ENCODE measurements at regions not wholly inside any gene's neighbourhood (a gene's known extent, or its start where the extent isn't known, plus 50 kb on each side); places are given as distances from the start of the nearest gene placed in this dataset.
"Not testable (repeated sequence)": the region's sequence is repeated elsewhere in the genome, so short reads cannot be mapped to it uniquely, and the experiment has no call there.

- H3K4me1 Mint-ChIP-seq = peaks cover 6% of the 10 kb centered on the region
- H3K4me3 Mint-ChIP-seq = no peak overlapping the region
- DNase-seq = no peak
- peaks cover 23% of the 10 kb centered on the region for H3K27me3 Mint-ChIP-seq
- no peak overlapping the region for H3K27ac Mint-ChIP-seq
- no peaks in the 10 kb centered on the region for H3K36me3 Mint-ChIP-seq
- CTCF ChIA-PET = no interaction called here
- H3K9me3 Mint-ChIP-seq = no peaks in the 10 kb centered on the region
These were observed 195.1 kb upstream of the CAND1 start for GRCh38 chr12:67074072-67074471.

GRCh38 chr12:67077617-67078016 is 191.5 kb upstream of the CAND1 start:
- Mint-ChIP-seq H3K4me3 (no peak overlapping the region), H3K9me3 (no peaks in the 10 kb centered on the region), H3K4me1 (no peaks in the 10 kb centered on the region), H3K36me3 (no peaks in the 10 kb centered on the region), H3K27me3 (peaks cover 1% of the 10 kb centered on the region), H3K27ac (no peak overlapping the region)
- CTCF ChIA-PET = no interaction called here
- no peak for DNase-seq

GRCh38 chr12:67078957-67079356 is 190.2 kb upstream of the CAND1 start:
- Mint-ChIP-seq H3K4me1 (no peaks in the 10 kb centered on the region), H3K36me3 (no peaks in the 10 kb centered on the region), H3K27me3 (peaks cover 8% of the 10 kb centered on the region), H3K9me3 (no peaks in the 10 kb centered on the region), H3K4me3 (no peak overlapping the region), H3K27ac (no peak overlapping the region)
- no peak for DNase-seq
- CTCF ChIA-PET = interaction anchor here (1.0 kb wide), 1 partner anchor 8 kb away, joined by 3 read pairs; no protein-coding TSS in a partner anchor

- DNase-seq = no peak
- CTCF ChIA-PET = no interaction called here
- Mint-ChIP-seq H3K36me3 (no peaks in the 10 kb centered on the region), H3K4me3 (no peak overlapping the region), H3K9me3 (no peaks in the 10 kb centered on the region), H3K27ac (no peak overlapping the region), H3K4me1 (no peaks in the 10 kb centered on the region), H3K27me3 (peaks cover 11% of the 10 kb centered on the region)
These were observed 188.5 kb upstream of the CAND1 start for GRCh38 chr12:67080637-67081036.

- Mint-ChIP-seq H3K9me3 (no peaks in the 10 kb centered on the region), H3K4me1 (no peaks in the 10 kb centered on the region), H3K27ac (no peak overlapping the region), H3K4me3 (no peak overlapping the region), H3K27me3 (peaks cover 11% of the 10 kb centered on the region), H3K36me3 (no peaks in the 10 kb centered on the region)
- CTCF ChIA-PET = no interaction called here
- no peak for DNase-seq
These were observed 186.9 kb upstream of the CAND1 start for GRCh38 chr12:67082221-67082620.

- Mint-ChIP-seq H3K4me3 (no peak overlapping the region), H3K27ac (no peak overlapping the region), H3K9me3 (no peaks in the 10 kb centered on the region), H3K27me3 (peaks cover 22% of the 10 kb centered on the region), H3K4me1 (no peaks in the 10 kb centered on the region), H3K36me3 (no peaks in the 10 kb centered on the region)
- DNase-seq = no peak
- CTCF ChIA-PET = no interaction called here
These were observed 183.5 kb upstream of the CAND1 start for GRCh38 chr12:67085699-67086098.

- CTCF ChIA-PET = no interaction called here
- peaks cover 26% of the 10 kb centered on the region for H3K27me3 Mint-ChIP-seq
These were observed 183.0 kb upstream of the CAND1 start for GRCh38 chr12:67086116-67086515.

GRCh38 chr12:67088401-67089118 is 180.6 kb upstream of the CAND1 start:
- Mint-ChIP-seq H3K27me3 (peaks cover 23% of the 10 kb centered on the region), H3K27ac (no peak overlapping the region)
- CTCF ChIA-PET = no interaction called here

More at GRCh38 chr12:67086116-67086515, 183.0 kb upstream of the CAND1 start:
- Mint-ChIP-seq H3K4me1 (no peaks in the 10 kb centered on the region), H3K9me3 (no peaks in the 10 kb centered on the region), H3K27ac (no peak overlapping the region), H3K36me3 (no peaks in the 10 kb centered on the region), H3K4me3 (no peak overlapping the region)
- DNase-seq = no peak

GRCh38 chr12:67091204-67091603 is 178.0 kb upstream of the CAND1 start:
- H3K4me1 Mint-ChIP-seq = no peaks in the 10 kb centered on the region
- no peaks in the 10 kb centered on the region for H3K36me3 Mint-ChIP-seq
- no peaks in the 10 kb centered on the region for H3K9me3 Mint-ChIP-seq
- H3K4me3 Mint-ChIP-seq = no peak overlapping the region
- H3K27me3 Mint-ChIP-seq = peaks cover 17% of the 10 kb centered on the region
- no peak overlapping the region for H3K27ac Mint-ChIP-seq
- CTCF ChIA-PET = no interaction called here
- no peak for DNase-seq

More at GRCh38 chr12:67088401-67089118, 180.6 kb upstream of the CAND1 start:
- H3K4me3 Mint-ChIP-seq = no peak overlapping the region
- no peaks in the 10 kb centered on the region for H3K4me1 Mint-ChIP-seq
- no peaks in the 10 kb centered on the region for H3K9me3 Mint-ChIP-seq
- no peaks in the 10 kb centered on the region for H3K36me3 Mint-ChIP-seq
- no peak for DNase-seq

- Mint-ChIP-seq H3K27me3 (peaks cover 17% of the 10 kb centered on the region), H3K4me1 (no peaks in the 10 kb centered on the region)
- CTCF ChIA-PET = no interaction called here
These were observed 177.5 kb upstream of the CAND1 start for GRCh38 chr12:67091678-67092077.

GRCh38 chr12:67092934-67093333 is 176.2 kb upstream of the CAND1 start:
- H3K9me3 Mint-ChIP-seq, CTCF ChIA-PET, H3K27ac Mint-ChIP-seq, DNase-seq, H3K36me3 Mint-ChIP-seq, H3K4me1 Mint-ChIP-seq, H3K4me3 Mint-ChIP-seq: not testable (repeated sequence)
- H3K27me3 Mint-ChIP-seq = peaks cover 17% of the 10 kb centered on the region

More at GRCh38 chr12:67091678-67092077, 177.5 kb upstream of the CAND1 start:
- no peak overlapping the region for H3K27ac Mint-ChIP-seq
- H3K9me3 Mint-ChIP-seq = no peaks in the 10 kb centered on the region
- H3K4me3 Mint-ChIP-seq = no peak overlapping the region
- DNase-seq = no peak
- no peaks in the 10 kb centered on the region for H3K36me3 Mint-ChIP-seq

- DNase-seq = no peak
- Mint-ChIP-seq H3K4me1 (no peaks in the 10 kb centered on the region), H3K27ac (no peak overlapping the region), H3K27me3 (no peaks in the 10 kb centered on the region), H3K9me3 (no peaks in the 10 kb centered on the region), H3K4me3 (no peak overlapping the region), H3K36me3 (no peaks in the 10 kb centered on the region)
- CTCF ChIA-PET = no interaction called here
These were observed 172.4 kb upstream of the CAND1 start for GRCh38 chr12:67096533-67097318.

- H3K9me3 Mint-ChIP-seq = no peaks in the 10 kb centered on the region
- no peaks in the 10 kb centered on the region for H3K27me3 Mint-ChIP-seq
- DNase-seq = no peak
- no peak overlapping the region for H3K27ac Mint-ChIP-seq
- H3K4me3 Mint-ChIP-seq = no peak overlapping the region
- H3K36me3 Mint-ChIP-seq = no peaks in the 10 kb centered on the region
- no peaks in the 10 kb centered on the region for H3K4me1 Mint-ChIP-seq
- CTCF ChIA-PET = no interaction called here
These were observed 169.3 kb upstream of the CAND1 start for GRCh38 chr12:67099858-67100257.

GRCh38 chr12:67103521-67103920 is 165.6 kb upstream of the CAND1 start:
- no peak overlapping the region for H3K4me3 Mint-ChIP-seq
- peaks cover 22% of the 10 kb centered on the region for H3K9me3 Mint-ChIP-seq
- no peak for DNase-seq
- CTCF ChIA-PET = no interaction called here
- no peak overlapping the region for H3K27ac Mint-ChIP-seq
- H3K4me1 Mint-ChIP-seq = no peaks in the 10 kb centered on the region
- no peaks in the 10 kb centered on the region for H3K36me3 Mint-ChIP-seq
- H3K27me3 Mint-ChIP-seq = no peaks in the 10 kb centered on the region

GRCh38 chr12:67107235-67107634 is 161.9 kb upstream of the CAND1 start:
- Mint-ChIP-seq H3K36me3 (no peaks in the 10 kb centered on the region), H3K9me3 (peaks cover 22% of the 10 kb centered on the region), H3K27me3 (no peaks in the 10 kb centered on the region), H3K27ac (no peak overlapping the region), H3K4me1 (no peaks in the 10 kb centered on the region), H3K4me3 (no peak overlapping the region)
- DNase-seq = no peak
- CTCF ChIA-PET = no interaction called here

All from activated naive CD4-positive, alpha-beta T cell treated with anti-CD3 and anti-CD28 coated beads, Interleukin-2, amount 10 ng/mL, durations not matched to agents 7 days and 5 days (primary cell).